K562 (cell line): ENCODE measurements at regions not wholly inside any gene's neighbourhood (a gene's known extent, or its start where the extent isn't known, plus 50 kb on each side); places are given as distances from the start of the nearest gene placed in this dataset.

ENCODE experiments used
- CTCF ChIP-seq, 3 experiments: IDR thresholded peaks in 2 of 3; conservative IDR thresholded peaks in 1 of 3; 2 replicates each; pipeline ENCODE4 v1.5.1; 2011 to 2012; ENCODE audit warnings: low read length in 3 of 3, mild to moderate bottlenecking in 3 of 3, control low read depth in 2 of 3, improper control_type of control experiment in 1 of 3, inconsistent platforms in 1 of 3, low read depth in 1 of 3, mixed read lengths in 1 of 3, moderate library complexity in 1 of 3; ENCODE audit not compliant: insufficient read depth in 2 of 3
- EP400 ChIP-seq: fragments of 450-650 bp; IDR thresholded peaks from 2 replicates; pipeline ENCODE4 v1.6.1; 2017; ENCODE audit warnings: antibody characterized with exemption, mild to moderate bottlenecking, moderate library complexity
- GATA2 ChIP-seq: sonication (generic); formaldehyde crosslinking; IDR thresholded peaks from 2 replicates; pipeline ENCODE4 v1.4.0; 2020; ENCODE audit warnings: mild to moderate bottlenecking, missing genetic modification reagents
- TAF15 ChIP-seq: fragments of 200-400 bp; formaldehyde crosslinking; IDR thresholded peaks from 2 replicates; pipeline ENCODE4 v1.6.1; 2017; ENCODE audit warnings: mild to moderate bottlenecking, low read depth, low read length, moderate library complexity
- TFAM ChIP-seq: fragments of 250-450 bp; sonication (Bioruptor Pico); conservative IDR thresholded peaks from 2 replicates; pipeline ENCODE4 v1.5.0; 2021; ENCODE audit warnings: mild to moderate bottlenecking, moderate library complexity
- ZNF561 ChIP-seq: fragments of 450-650 bp; formaldehyde crosslinking; conservative IDR thresholded peaks from 2 replicates; pipeline ENCODE4 v1.4.0; 2020; ENCODE audit warnings: mild to moderate bottlenecking, moderate library complexity

GRCh38 chr13:76713280-76713679 lies 172.9 kb downstream of the KCTD12 start:
- TF ChIP-seq EP400 (no peak), TAF15 (no peak), ZNF561 (no peak), CTCF (IDR thresholded peaks at IDR 0.05 in 2 of 3, conservative IDR thresholded peaks at IDR 0.05 in 1 of 3; ENCODE audit: insufficient read depth in 2 of 3, low read depth in 1 of 3, low read length in 3 of 3) (no peak), TFAM (CRISPR knock-in tag) (no peak), GATA2 (CRISPR knock-in tag) (no peak)
